ENCODE measurements at regions not wholly inside any gene's neighbourhood (a gene's known extent, or its start where the extent isn't known, plus 50 kb on each side); places are given as distances from the start of the nearest gene placed in this dataset.

GRCh38 chr10:56139405-56139804 is 221.7 kb downstream of the ZWINT start:
- TF ChIP-seq CTCF (IDR thresholded peaks at IDR 0.05) (no peak), POLR2A (IDR thresholded peaks at IDR 0.05) (no peak)

Data from esophagus squamous epithelium (tissue), 4 donors.